ENCODE measurements at regions not wholly inside any gene's neighbourhood (a gene's known extent, or its start where the extent isn't known, plus 50 kb on each side); places are given as distances from the start of the nearest gene placed in this dataset.

DNA sequence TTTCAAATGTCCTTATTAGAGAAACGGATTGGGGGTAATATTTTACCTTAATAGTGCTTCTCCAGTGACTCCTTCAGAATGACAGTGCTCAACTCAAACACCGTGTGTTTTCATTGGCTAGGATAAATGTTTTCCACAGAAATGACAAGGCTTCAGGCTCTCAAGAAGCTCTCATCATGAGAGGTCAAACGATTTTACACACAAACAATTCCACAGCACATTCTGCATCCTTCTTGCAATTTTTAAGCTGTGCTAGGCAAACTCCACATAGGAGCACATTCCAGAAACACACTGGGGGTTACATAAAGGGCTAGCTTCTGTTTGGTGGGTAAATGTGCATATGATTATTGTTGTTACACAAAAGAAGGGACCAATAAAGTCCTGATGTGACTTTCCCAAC lies 75.5 kb upstream of the IPO9 start:
- DNase-seq: peak; percentile 52

DNA sequence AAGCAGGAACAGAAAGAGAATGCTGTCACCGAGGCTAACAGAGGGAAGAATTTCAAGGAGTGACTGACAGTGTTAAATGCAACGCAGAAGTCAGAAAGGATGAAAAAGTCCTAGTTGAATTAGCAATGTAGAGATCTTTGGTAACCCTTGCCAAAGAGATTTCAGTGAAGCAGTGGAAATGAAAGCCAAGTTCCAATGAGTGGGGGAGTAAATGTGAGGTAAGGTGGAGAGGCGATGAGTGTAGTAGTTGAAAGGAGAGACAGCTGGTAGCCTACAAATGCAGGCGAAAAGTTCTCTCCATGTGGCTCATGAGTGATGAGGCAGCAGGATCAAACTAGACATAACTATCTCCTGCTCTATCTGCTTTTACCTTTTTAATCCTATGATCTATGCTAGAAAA lies 74.6 kb upstream of the IPO9 start:
- DNase-seq: no peak

- DNase-seq: no peak
Measured at GRCh38 chr1:201755200-201755599, 73.8 kb upstream of the IPO9 start.

DNA sequence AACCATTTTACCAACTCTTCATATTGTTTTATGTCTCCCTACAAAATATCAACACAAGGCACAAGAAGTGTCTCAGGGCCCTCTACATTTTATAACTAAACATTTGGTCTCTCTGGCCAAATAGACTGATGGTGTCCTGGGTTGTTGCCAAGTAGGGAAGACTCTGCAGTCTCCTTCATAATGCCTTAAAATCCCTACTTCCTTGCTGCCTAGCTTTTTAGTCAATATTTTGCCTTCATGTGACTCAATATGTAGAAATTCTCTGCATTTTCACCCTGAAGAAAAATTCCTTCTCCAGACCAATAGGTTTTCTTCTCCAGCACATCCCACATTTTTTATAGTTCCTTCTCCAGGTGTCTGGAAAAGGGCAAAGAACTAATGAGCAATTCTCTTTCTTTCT lies 72.6 kb upstream of the IPO9 start:
- DNase-seq: peak; percentile 91

GRCh38 chr1:201758499-201759050 lies 70.4 kb upstream of the IPO9 start:
- no peak for DNase-seq

DNA sequence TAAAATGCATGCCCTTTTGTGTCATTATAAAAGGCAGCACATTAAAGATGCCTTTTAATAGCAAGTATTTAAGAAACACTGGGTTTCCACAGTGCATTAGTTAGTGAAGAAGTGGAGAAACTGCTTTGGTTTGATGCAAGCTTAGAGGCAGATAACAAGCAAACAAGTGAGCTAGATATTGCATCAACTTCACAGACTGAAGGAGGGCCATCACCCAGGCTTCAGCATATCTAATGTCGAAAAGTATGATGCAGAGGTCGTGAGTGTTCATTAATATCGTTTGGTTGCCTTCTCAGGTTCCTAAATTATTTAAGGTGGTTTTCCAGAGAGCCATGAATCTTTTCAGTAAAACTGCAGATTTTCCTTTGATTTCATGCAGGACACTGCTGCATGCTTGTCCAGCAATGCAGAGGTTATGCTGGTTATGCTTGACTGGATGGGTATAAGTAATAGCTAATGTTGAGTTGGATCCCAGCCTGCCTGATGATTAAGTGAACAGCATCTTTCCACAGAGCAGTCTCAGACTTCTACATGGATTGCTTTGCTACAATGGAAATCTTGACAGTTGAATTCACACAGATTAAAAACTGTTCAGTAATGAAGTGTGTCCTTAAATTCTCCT lies 69.7 kb upstream of the IPO9 start:
- peak; percentile 68 for DNase-seq

GRCh38 chr1:201760516-201760915 lies 68.4 kb upstream of the IPO9 start:
- peak; percentile 90 for DNase-seq

DNA sequence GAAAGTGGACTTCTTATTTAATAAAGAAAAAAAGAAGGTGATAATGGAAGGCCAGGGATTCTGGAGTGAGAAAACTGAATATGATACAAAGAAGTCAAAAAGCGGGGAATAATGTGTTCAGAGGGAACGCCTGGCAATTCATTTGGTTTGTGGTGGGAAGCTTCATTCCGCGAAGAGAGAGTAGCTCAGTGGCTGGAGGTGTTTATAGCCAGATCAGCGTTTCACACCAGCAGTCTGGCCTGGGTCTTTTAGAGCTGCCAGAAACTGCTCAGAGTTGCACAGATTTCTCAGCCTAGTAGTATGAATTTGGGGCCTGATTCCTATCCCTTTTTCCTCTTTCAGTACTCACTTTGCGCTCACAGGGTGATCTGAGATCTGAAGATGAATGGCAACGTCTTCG lies 67.8 kb upstream of the IPO9 start:
- DNase-seq: peak; percentile 63

GRCh38 chr1:201761871-201762270 lies 67.1 kb upstream of the IPO9 start:
- DNase-seq: no peak

GRCh38 chr1:201762381-201762780 lies 66.6 kb upstream of the IPO9 start:
- DNase-seq: no peak

DNA sequence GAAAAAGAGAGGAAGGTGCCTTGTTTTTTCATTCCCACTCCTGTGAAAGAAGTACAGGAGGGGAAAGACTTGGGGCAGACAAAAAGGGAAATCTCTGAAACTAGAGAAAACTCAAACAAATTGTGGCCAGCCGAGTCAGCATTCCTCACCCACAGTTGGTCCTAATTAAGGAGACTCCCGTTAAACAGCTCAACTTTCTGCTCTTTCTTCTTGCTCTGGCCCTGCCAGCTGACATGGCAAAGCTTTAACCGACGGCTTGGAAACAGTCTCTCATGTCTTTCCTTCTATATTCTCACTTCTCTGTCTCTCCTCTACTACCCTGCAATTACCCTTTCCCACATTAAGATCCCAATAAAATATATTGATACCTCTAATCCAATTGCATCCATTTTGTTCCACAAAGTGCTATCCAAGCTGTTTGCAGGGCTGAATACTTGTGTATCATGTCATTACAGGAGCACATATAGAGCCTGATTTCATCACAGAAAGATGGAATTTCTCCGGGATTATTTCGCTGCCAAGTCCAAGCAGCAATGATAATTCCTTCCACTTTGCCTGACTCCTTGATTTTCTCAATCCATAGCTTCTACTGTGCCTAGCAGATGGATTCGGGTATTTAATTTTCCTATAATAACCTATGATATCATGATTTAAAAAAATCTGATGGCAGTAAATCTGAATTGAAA lies 65.4 kb upstream of the IPO9 start:
- peak; percentile 81 for DNase-seq

DNA sequence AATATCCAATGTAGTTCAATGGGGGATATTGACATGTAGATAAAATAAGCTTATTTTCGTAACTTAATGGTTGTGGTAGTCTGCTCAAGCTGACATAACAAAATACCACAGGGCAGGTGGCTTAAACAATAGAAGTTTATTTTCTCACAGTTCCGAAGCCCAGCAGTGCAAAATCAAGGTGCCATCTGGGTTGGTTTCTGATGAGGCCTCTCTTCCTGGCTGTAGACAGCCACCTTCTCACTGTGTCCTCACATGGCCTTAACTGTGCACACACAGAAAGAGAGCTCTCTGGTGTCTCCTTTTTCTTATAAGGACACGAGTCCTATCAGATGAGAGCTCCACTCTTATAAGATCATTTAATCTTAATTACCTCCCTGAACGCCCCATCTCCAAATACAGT lies 64.8 kb upstream of the IPO9 start:
- DNase-seq: no peak

DNA sequence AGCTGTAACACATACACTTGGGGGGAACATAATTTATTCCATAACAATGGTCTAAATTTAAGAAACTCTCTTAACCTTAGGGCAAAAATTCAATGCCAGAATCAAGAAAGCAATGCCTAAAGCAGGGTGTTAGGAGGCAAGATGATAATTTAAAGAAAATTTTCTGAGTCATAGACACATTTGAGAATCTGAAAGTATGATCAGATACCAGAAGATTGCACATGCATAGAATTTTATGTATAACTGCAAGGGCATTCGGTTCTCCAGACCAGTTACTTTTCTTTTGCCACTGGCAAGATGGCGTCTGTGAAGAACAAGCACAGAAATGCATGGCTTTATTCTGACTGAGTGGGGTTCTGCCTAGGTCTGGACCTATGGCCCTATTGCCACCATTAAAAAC lies 64.4 kb upstream of the IPO9 start:
- no peak for DNase-seq

GRCh38 chr1:201766131-201766866 lies 62.7 kb upstream of the IPO9 start:
- DNase-seq: peak; percentile 94

DNA sequence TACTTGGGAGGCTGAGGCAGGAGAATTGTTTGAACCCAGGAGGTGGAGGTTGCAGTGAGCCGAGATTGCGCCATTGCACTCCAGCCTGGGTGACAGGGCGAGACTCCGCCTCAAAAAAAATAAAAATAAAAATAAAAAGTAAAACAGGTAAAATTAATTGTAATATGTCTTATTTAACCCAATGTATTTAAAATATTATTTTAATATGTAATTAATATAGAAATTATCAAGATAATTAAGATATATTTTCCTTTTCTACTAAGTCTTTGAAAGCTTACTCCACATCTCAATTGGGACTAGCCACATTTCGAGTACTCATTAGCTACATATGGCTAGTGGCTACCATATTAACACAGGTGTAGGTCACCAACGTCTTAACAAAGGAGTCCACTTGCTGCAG lies 61.6 kb upstream of the IPO9 start:
- DNase-seq: no peak

DNA sequence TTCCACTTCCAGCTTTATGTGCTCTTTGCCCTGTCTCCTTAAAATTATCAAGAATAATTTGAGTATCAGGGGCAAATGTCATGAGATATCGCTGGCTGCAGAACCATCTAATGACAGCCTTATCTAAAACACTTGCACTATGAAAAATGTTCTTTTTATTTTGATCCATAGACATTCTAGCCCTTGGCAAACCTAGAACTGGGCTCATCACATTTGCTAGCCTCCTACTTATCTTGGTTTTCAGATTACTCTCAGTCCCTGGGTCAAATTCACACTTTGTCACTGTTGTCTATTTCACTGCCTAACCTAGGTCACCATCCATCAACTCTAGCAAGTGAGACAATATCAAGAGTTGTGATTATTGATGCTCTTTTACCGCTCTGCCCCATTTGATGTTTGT lies 59.9 kb upstream of the IPO9 start:
- DNase-seq: no peak

DNA sequence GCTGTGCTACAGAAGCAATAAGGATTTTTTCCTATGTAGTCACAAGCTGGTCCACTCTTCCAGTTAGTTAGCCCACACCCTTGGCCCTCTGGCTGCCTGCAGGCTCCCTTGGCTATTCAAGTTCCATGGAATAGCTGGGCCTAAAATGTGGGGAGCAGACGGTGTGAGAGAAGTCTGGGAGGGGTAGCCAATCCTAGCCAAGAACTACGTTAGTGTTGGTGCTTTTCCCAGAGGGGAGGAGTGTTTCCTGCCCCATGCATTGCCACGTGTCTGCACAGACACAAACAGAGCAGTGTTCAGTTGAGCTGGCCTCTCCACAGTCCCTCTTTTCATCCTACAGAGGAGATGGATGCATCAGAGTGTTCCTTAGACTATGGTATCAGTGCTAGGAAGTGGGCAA lies 59.0 kb upstream of the IPO9 start:
- peak; percentile 82 for DNase-seq

- DNase-seq: no peak
Measured at GRCh38 chr1:201771466-201771865, 57.5 kb upstream of the IPO9 start.

GRCh38 chr1:201772178-201772577 lies 56.8 kb upstream of the IPO9 start:
- no peak for DNase-seq

DNA sequence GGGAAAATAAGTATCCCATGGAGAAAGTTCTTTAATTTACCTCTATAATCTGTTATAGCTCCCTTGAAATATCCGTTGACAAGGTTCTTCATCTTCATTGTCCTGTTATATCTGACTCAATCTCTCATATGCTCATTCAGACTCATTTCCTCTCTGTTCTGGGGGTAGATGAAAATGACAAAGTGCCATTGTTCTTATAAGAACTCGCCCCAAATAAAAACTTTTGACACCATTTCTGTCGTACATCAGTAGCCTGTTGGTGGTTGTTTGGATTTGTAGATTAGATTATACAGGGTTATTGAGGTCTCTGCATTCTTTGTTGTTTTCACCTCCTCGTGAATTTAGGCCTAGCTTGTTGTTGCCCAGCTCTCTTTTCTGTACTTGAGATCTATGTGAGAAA lies 55.2 kb upstream of the IPO9 start:
- no peak for DNase-seq

GRCh38 chr1:201774224-201774982 lies 54.6 kb upstream of the IPO9 start:
- DNase-seq: peak; percentile 86

DNA sequence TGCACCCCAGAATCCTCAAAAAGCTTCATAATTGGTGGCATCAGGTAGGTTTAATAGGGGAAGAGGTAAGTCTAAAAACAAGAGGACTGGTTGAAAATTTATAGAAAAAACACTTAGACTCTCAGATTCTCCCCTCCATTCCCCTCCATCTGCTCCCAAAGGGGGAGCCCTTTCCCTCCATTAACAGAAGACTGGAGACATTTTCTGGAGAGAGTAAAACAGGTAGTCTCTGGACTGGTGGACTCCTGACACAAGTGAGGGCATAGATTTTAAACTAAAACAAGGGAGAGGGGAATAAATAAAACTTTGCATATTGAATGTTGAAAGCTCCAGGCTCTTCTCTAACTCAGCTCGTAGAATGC lies 54.0 kb upstream of the IPO9 start:
- no peak for DNase-seq

DNA sequence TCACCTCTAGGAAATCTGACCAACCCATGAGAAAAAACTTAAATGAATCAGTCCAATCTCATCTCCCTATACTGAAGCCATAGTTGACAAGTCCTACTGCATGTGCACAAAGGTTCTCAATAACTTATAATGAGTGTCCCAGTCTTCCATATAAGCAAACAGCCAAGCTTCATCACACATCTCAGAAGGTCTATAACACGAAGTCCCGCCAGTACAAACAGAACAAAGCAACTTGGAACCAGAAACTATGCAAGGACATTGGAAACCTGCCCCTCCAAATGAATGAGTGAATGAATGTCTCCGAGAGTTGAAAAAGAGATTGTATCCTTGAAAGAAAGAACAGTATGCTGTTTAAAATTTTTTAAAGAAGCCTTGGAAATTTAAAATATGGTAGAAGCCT lies 53.6 kb upstream of the IPO9 start:
- no peak for DNase-seq

Measured in fibroblast of skin of right quadriceps (primary cell).